Peyer's patch (tissue), 4 donors: ENCODE measurements at regions not wholly inside any gene's neighbourhood (a gene's known extent, or its start where the extent isn't known, plus 50 kb on each side); places are given as distances from the start of the nearest gene placed in this dataset.

ENCODE experiments used
- POLR2A ChIP-seq, 2 donors: fragments of 450-650 bp; IDR thresholded peaks; one replicate each; pipeline ENCODE4 v1.5.1; 2017; ENCODE audit warnings: antibody characterized with exemption in 2 of 2, mild to moderate bottlenecking in 2 of 2, moderate library complexity in 2 of 2
- TF ChIP-seq, protein P1 (sequence below), 6 experiments: fragments of 450-650 bp in 4 of 6; fragments of 200-600 bp in 2 of 6; sonication (generic) in 1 of 6; IDR thresholded peaks; one replicate each; pipeline ENCODE4 v1.5.1; 2017 to 2019; ENCODE audit warnings: antibody characterized with exemption in 6 of 6, mild to moderate bottlenecking in 3 of 6, moderate library complexity in 1 of 6

DNA sequence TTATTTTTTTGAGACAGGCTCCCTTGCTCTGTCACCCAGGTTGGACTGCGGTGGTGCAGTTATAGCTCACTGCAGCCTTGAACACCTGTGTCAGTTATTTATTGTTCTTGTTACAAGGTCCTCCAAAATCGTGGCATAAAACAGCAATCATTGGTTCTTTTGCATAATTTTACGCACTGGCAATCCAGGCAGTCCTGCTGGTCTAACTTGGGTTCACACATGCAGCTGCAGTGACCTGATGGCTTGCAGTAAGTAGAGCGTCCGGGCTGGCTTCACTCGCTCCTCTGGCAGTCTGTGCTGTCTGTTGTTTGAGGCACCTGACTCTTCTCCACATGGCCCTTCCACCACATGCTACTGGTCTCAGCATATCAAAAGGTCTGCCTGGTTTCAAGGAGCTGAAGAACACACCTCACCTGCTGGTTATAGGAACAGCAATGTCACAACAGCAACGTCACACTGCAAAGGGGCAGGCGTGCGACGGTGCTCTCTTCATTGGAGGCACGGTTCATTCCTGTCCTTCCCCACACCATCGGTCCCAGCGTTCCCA lies 894.6 kb downstream of the TRIML1 start:
- no peak for TF ChIP-seq POLR2A (IDR thresholded peaks at IDR 0.05)
- TF ChIP-seq, protein P1, sequence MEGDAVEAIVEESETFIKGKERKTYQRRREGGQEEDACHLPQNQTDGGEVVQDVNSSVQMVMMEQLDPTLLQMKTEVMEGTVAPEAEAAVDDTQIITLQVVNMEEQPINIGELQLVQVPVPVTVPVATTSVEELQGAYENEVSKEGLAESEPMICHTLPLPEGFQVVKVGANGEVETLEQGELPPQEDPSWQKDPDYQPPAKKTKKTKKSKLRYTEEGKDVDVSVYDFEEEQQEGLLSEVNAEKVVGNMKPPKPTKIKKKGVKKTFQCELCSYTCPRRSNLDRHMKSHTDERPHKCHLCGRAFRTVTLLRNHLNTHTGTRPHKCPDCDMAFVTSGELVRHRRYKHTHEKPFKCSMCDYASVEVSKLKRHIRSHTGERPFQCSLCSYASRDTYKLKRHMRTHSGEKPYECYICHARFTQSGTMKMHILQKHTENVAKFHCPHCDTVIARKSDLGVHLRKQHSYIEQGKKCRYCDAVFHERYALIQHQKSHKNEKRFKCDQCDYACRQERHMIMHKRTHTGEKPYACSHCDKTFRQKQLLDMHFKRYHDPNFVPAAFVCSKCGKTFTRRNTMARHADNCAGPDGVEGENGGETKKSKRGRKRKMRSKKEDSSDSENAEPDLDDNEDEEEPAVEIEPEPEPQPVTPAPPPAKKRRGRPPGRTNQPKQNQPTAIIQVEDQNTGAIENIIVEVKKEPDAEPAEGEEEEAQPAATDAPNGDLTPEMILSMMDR (IDR thresholded peaks at IDR 0.05): no peak
